T-helper 2 cell treated with Interferon-gamma antibody and Interleukin-4, amounts not matched to agents 5 μg/mL and 100 μg/mL, for 36 hours (primary cell): ENCODE measurements at regions not wholly inside any gene's neighbourhood (a gene's known extent, or its start where the extent isn't known, plus 50 kb on each side); places are given as distances from the start of the nearest gene placed in this dataset.
"Not testable (repeated sequence)": the region's sequence is repeated elsewhere in the genome, so short reads cannot be mapped to it uniquely, and the experiment has no call there.

Source experiments
- DNase-seq: peaks from one replicate; pipeline ENCODE4 v3.0.0; 2021; ENCODE audit warnings: low spot score
- H3K27ac Mint-ChIP-seq: one replicate; pipeline ENCODE4 v1.8.0; 2021; ENCODE audit warnings: mild to moderate bottlenecking, mixed read lengths
- H3K27me3 Mint-ChIP-seq: one replicate; pipeline ENCODE4 v1.8.0; 2021; ENCODE audit warnings: low read depth, mixed read lengths
- H3K36me3 Mint-ChIP-seq: one replicate; pipeline ENCODE4 v1.8.0; 2021; ENCODE audit warnings: low read depth, mixed read lengths
- H3K4me1 Mint-ChIP-seq: one replicate; pipeline ENCODE4 v1.8.0; 2021; ENCODE audit warnings: low read depth, mixed read lengths
- H3K4me3 Mint-ChIP-seq: one replicate; pipeline ENCODE4 v1.8.0; 2022; ENCODE audit warnings: mild to moderate bottlenecking, moderate library complexity, mixed read lengths
- H3K9me3 Mint-ChIP-seq: one replicate; pipeline ENCODE4 v1.8.0; 2021; ENCODE audit warnings: mixed read lengths

DNA sequence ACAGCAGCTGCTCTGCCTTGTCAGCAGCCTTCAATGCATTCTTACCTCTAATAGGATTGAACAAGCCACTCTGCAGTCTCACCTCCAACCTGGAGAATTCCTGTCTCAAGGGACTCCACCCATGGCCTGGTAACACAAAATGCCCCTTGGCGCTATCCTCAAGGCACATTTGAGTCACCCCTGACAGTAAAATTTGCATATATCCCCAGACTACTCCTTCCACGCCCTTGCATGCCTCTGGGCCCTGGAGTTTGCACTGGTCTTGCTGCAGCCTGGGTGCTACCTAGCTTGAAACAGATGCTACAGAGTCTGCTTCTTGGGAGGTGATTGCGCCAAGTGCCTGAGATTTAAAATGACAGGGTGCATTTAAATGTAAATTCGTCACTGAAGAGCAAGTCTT lies 391.4 kb upstream of the MAF start:
- Mint-ChIP-seq H3K4me3 (no peak overlapping the region), H3K36me3 (no peaks in the 10 kb centered on the region), H3K27me3 (no peaks in the 10 kb centered on the region), H3K9me3 (no peaks in the 10 kb centered on the region), H3K27ac (no peak overlapping the region), H3K4me1 (no peaks in the 10 kb centered on the region)
- no peak for DNase-seq

DNA sequence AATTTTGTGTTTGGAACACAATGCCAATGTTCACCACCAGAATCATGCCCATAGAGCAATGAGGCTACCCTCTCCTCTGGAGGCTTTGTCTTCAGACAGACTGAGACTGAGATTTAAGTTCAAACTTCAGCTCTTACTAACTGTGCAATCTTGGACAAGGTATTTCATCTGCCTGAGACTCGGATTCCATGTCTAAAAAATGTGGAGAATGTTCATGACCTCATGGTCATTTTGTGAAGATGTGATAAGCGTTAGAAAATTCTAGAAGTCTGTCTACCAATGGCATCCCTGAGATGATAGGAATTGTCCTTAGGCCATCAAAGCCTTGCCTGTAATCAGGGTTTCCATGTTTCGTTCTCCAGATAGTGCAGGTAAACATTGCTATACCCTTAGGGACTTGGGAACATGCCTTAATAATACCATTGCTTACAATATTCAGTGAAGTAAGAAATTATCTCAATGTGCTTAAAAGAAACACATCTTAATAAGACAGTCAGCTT lies 388.2 kb upstream of the MAF start:
- Mint-ChIP-seq H3K36me3 (no peaks in the 10 kb centered on the region), H3K4me1 (no peaks in the 10 kb centered on the region), H3K4me3 (no peak overlapping the region), H3K27ac (no peak overlapping the region), H3K9me3 (no peaks in the 10 kb centered on the region), H3K27me3 (no peaks in the 10 kb centered on the region)
- DNase-seq = no peak

DNA sequence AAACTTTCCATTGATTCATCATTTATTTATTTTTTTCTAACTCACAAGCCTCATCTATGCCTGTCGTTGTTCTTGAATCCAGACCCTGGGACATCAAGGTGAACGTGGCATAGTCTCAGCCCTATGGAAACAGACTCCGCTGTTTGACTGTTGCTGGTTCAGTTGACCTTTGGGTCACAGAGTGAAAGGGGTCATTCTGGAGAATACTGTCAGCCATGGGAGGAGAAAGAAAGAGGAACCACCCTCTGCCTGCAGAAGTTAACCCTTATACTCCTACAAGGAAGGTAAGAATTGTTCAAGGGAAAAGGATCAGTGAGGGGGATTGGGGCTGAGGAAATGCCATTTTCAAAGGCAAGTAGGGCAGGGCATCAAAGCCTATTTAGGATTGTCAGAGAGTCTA lies 387.6 kb upstream of the MAF start:
- DNase-seq = no peak
- no peaks in the 10 kb centered on the region for H3K36me3 Mint-ChIP-seq
- H3K27ac Mint-ChIP-seq = no peak overlapping the region
- H3K4me3 Mint-ChIP-seq = no peak overlapping the region
- H3K4me1 Mint-ChIP-seq = no peaks in the 10 kb centered on the region
- no peaks in the 10 kb centered on the region for H3K27me3 Mint-ChIP-seq
- no peaks in the 10 kb centered on the region for H3K9me3 Mint-ChIP-seq

DNA sequence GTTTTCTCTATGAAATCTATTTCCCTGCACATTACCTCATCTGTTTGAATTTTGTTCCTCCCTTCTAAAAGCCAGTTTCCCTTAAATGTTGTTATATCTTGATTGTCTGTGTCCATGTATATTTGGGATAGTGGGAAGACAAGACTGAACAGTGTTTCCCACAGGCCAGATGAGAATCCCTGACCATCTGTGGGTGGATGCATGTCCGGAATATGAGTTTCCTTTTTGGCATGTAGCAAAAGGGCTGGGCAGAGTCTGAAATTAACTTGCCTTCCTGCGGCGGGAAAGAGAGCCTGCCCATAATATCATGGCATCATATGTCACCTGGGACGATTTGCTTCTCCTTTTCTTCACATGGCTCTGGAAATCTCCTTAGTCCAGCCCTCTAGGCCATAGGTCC lies 385.8 kb upstream of the MAF start:
- Mint-ChIP-seq H3K4me3 (no peak overlapping the region), H3K27ac (no peak overlapping the region)
- DNase-seq = no peak

DNA sequence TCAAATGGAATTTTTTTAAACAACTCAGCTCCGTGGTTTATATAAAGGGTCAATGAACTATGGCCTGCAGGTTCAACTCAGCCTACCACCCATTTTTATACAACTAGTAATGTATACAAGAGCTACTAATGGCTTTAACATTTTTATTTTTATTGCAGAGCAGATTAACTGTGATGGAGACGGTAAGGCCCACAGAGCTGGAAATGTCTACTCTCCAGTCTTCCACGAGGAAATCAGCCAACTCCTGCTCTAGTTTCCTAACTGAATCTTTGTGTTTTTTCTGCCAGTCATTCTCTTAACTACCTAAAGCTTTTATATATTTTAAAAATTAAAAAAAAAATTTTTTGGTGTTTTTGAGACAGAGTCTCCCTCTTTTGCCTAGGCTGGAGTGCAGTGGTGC lies 385.1 kb upstream of the MAF start:
- Mint-ChIP-seq H3K27me3 (no peaks in the 10 kb centered on the region), H3K27ac (no peak overlapping the region), H3K4me1 (no peaks in the 10 kb centered on the region), H3K36me3 (no peaks in the 10 kb centered on the region), H3K9me3 (no peaks in the 10 kb centered on the region), H3K4me3 (no peak overlapping the region)
- DNase-seq = no peak

More for the DNA sequence above, 385.8 kb upstream of the MAF start:
- Mint-ChIP-seq H3K9me3 (no peaks in the 10 kb centered on the region), H3K4me1 (no peaks in the 10 kb centered on the region), H3K27me3 (no peaks in the 10 kb centered on the region), H3K36me3 (no peaks in the 10 kb centered on the region)

DNA sequence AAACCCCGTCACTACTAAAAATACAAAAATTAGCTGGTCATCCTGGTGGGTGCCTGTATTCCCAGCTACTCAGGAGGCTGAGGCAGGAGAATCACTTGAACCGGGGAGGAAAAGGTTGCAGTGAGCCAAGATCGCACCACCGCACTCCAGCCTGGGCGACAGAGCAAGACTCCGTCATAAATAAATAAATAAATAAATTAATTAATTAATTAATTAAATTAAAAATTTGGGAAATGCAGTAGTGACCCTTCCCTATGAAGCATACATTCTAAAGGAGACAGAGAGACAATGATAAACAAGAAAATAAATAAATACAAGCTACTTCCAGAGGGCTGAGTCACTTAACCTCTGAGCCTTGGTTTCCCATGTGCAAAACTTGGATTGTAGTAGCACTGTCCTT lies 383.6 kb upstream of the MAF start:
- not testable (repeated sequence) for H3K27ac Mint-ChIP-seq, H3K9me3 Mint-ChIP-seq, H3K36me3 Mint-ChIP-seq, DNase-seq, H3K4me3 Mint-ChIP-seq, H3K4me1 Mint-ChIP-seq, H3K27me3 Mint-ChIP-seq

DNA sequence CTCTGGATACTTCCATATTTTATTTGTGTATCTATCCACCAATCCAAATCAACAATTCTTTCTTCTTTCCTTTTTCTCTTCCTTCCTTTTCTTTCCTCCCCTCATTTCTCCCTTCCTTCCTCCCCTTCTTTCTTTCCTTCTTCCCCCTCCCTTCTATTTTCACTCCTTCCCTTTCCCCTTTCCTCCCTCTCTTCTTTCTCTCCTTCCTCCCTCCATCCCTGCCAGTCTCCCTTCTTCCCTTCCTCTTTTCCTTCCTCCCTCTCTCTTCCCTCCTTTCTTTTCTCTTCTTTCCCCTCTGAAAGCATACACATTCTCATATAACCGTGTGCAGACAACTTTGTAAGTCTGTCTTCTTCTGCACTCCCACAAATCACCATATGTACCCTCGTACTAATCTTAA lies 382.3 kb upstream of the MAF start:
- Mint-ChIP-seq H3K4me1 (no peaks in the 10 kb centered on the region), H3K27ac (no peak overlapping the region), H3K36me3 (no peaks in the 10 kb centered on the region), H3K9me3 (no peaks in the 10 kb centered on the region), H3K4me3 (no peak overlapping the region), H3K27me3 (no peaks in the 10 kb centered on the region)
- no peak for DNase-seq

DNA sequence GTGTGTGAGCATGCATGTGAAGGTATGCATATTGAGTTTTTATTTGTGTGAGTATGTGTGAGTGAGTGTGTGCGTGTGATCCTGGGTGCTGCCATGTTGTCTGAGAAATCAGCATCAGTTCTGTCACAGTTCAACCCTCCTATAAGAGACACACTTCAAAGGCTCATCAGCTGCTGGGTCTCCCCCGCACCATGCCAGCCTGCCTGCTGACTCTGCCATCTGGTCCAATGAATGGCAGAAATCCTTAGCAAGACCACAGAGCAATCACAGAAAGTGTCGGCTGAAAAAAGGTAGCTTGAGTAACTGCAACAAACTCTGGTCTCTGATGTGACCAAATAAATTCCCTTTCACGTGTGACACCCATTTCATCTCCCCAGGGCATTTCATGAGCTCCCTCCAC lies 381.8 kb upstream of the MAF start:
- H3K4me1 Mint-ChIP-seq = no peaks in the 10 kb centered on the region
- H3K27me3 Mint-ChIP-seq = no peaks in the 10 kb centered on the region
- H3K9me3 Mint-ChIP-seq = no peaks in the 10 kb centered on the region
- H3K36me3 Mint-ChIP-seq = no peaks in the 10 kb centered on the region
- no peak overlapping the region for H3K27ac Mint-ChIP-seq
- no peak overlapping the region for H3K4me3 Mint-ChIP-seq
- no peak for DNase-seq

DNA sequence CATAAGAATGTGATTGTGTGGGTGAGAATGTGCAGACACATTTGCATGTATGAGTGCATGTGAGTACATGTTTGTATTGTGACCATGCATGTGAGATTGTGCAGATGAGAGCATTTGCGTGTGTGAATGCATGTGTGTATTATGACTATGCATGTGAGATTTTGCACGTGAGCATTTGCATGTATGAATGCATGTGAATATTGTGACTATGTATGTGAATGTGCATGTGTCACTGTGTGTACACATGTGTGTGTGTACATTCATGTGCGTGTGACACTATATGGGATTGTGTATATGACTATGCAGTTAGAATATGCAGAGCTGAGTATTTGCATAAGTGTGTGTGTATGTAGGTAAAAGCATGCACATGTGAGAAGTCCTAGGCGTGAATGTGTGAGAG lies 381.3 kb upstream of the MAF start:
- Mint-ChIP-seq H3K27me3 (peaks cover under 1% of the 10 kb centered on the region), H3K27ac (no peak overlapping the region), H3K9me3 (no peaks in the 10 kb centered on the region), H3K4me3 (no peak overlapping the region), H3K4me1 (no peaks in the 10 kb centered on the region), H3K36me3 (no peaks in the 10 kb centered on the region)
- DNase-seq = no peak

DNA sequence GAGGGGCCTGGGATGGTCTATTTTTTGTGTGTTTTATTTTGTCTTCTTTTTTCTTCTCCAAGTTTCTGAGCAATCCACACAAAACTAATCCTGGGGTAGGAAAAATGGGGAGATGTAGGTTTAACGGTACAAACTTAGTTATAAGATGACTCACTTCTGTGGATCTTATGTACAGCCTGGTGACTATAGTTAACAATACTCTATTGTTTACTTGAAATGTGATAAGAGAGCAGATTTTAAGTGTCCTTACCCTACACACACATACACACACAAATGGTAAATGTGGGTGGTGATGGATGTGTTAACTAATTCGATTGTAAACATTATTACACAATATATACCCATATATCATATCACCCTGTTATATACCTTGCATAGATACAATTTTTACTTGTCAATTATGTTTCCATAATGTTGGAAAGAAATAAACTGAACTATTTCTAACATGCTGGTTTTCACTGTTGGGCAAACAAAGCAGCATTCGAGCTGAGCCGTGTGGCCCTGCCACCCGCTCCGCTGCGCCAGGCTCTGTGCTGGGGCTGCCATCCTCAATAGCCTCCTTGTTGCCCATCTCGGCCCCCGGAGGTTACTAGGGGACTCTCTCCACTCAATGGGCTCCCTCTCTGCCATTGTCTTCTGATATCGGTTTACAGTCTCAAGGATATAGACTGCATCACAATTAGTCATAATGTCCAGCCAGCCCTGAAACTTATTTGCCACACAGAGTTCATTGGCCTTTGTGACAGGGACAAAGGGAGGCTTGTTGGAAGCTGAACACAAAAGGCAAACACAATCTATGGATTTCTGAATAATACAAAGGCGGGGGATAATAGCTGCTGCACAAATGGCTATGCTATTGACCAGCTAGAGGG lies 380.3 kb upstream of the MAF start:
- Mint-ChIP-seq H3K4me3 (no peak overlapping the region), H3K36me3 (no peaks in the 10 kb centered on the region), H3K27ac (no peak overlapping the region), H3K27me3 (peaks cover 5% of the 10 kb centered on the region), H3K9me3 (no peaks in the 10 kb centered on the region), H3K4me1 (no peaks in the 10 kb centered on the region)
- no peak for DNase-seq

DNA sequence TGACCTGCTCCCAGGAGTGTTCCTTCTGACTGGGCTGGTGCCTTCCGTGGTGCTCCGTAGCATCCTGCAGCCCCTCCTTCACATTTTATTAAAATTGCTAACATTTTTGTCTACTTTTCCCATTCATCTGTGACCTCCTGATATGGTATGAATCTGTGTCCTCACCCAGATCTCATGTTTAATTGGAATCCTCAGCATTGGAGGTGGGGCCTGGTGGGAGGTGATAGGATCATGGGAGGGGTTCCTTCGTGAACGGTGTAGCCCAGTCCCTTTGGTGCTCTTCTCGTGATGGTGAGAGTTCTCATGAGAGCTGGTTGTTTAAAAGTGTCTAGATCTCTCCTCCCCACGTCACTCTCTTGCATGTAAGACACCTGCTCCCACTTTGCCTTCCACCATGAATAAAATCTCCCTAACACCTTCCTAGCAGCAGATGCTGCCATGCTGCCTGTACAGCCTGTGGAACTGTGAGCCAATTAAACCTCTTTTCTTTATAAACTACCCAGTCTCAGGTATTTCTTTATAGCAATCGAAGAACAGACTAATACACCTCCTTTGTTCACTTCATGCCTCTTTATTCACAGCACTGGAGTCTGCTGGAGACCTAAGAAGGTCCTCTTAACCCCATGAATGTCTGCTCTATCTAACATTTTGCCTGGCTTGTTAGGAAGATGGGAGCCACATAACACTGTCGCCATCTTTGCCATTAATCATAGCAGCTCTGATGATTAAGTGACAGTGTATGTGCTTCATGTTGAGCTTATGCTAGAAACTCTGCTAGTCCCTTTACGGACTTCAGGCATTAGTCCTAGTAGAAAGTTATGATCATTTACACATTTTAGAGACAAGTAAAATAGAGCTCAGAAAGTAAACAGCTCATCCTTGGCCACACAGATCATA lies 377.7 kb upstream of the MAF start:
- no peak overlapping the region for H3K4me3 Mint-ChIP-seq
- H3K36me3 Mint-ChIP-seq = no peaks in the 10 kb centered on the region
- H3K27ac Mint-ChIP-seq = no peak overlapping the region
- no peak for DNase-seq
- no peaks in the 10 kb centered on the region for H3K4me1 Mint-ChIP-seq
- peaks cover 6% of the 10 kb centered on the region for H3K27me3 Mint-ChIP-seq
- no peaks in the 10 kb centered on the region for H3K9me3 Mint-ChIP-seq

DNA sequence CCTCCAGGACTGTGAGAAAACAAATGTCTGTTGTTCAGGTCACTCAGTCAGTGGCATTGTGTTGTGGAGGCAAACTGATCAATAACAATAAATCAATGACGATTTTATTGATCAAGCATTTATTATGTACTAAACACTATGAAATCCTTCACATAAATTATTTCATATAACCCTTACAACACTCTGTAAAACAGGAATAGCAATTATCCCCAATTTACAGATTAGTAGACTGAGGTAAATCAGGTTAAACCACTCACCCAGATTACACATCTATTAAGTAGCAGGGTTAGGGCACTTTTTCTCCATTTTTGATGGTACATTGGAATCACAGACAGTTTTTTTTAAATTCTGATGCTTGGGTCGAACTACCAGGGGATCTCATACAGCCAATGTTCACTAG lies 372.8 kb upstream of the MAF start:
- no peak overlapping the region for H3K4me3 Mint-ChIP-seq
- no peak overlapping the region for H3K27ac Mint-ChIP-seq
- no peaks in the 10 kb centered on the region for H3K36me3 Mint-ChIP-seq
- H3K27me3 Mint-ChIP-seq = peaks cover 6% of the 10 kb centered on the region
- H3K4me1 Mint-ChIP-seq = no peaks in the 10 kb centered on the region
- no peak for DNase-seq
- no peaks in the 10 kb centered on the region for H3K9me3 Mint-ChIP-seq

DNA sequence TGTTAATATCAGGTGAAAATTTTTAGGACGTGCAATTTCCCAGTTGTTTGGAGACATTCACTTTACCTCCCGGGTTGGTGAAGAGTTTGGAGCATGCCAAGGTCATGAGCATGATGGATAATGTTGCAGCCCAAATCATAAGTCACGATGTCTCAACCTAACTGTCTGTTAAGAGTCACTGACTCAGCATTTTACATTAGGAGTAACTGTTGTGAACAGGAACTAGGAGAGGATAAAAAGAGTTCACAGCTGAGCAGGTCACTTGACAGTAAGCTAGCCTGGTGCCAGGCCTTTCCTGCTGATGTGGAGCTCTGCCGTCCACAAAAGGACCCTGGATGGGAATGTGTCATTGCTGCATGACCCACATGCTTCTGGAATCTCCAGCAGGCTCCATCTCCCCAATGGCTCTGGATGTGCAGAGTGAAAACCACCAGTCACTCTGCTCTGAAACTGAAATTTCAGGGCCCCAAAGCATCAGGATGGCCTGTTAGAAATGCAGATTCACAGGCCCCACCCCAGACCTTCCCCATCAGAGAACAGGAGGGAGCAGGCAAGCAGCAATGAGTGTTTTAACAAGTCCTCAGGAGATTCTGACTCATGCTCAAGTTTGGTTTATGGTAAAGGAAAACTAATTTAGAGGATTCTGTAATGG lies 371.6 kb upstream of the MAF start:
- no peak for DNase-seq
- Mint-ChIP-seq H3K36me3 (no peaks in the 10 kb centered on the region), H3K27me3 (peaks cover 6% of the 10 kb centered on the region), H3K27ac (no peak overlapping the region), H3K9me3 (no peaks in the 10 kb centered on the region), H3K4me1 (no peaks in the 10 kb centered on the region), H3K4me3 (no peak overlapping the region)

DNA sequence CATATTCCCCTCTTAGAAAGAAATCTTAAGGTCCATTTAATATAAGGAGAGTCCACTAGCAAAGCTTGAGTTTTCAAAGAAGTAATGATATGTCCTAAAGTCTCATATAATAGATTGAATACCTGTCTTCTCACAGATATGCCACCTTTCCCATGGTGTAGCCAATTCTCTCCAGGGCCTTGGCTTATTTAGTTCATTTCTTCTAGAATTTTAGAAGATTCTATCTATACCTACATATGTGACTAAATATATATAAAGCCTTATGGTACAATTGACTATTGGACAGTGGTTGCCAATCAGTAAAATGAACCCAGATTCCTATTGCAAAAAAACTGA lies 370.7 kb upstream of the MAF start:
- Mint-ChIP-seq H3K4me1 (no peaks in the 10 kb centered on the region), H3K4me3 (no peak overlapping the region), H3K27me3 (peaks cover 2% of the 10 kb centered on the region), H3K27ac (no peak overlapping the region), H3K36me3 (no peaks in the 10 kb centered on the region), H3K9me3 (no peaks in the 10 kb centered on the region)
- DNase-seq = no peak
